ENCODE measurements at regions not wholly inside any gene's neighbourhood (a gene's known extent, or its start where the extent isn't known, plus 50 kb on each side); places are given as distances from the start of the nearest gene placed in this dataset.

DNA sequence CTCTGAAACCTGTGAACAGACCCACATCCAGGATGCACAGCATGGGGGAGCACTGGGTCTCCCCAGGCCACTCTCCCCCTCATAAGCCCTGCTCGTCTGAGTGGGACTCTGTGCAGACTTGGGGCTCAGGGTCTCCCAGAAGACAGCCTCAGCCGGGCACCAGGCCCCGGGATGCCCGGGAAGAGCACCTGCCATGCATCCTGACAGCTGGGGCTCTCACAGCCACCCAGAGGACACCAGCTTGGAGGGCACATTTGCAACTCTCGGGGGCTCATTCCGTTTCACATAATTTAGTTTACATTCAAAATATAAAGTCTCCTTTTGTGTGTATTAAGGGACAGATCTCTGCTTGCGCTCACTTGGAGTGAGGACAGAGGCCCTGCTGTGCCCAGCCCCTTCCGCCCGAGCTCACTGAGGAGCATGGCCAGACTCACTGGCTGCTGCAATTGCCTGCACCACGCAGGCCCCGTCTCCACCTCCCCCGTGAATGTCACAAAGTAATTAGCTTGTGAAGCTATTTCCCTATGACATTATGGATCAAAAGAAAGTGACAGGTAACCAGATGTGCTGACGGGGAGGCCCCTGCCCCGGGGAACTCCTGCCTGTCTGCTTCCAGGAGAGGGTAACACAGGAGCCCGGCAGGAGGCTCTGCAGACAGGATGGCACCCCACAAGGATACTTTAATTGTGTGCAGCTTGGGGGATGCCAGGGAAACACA lies 275.6 kb downstream of the BRD1 start:
- H3K4me3 ChIP-seq (ENCODE audit: low read depth, low read length): no peak overlapping the region
- no peak for DNase-seq (ENCODE audit: low read depth)
- TF ChIP-seq, protein P1, sequence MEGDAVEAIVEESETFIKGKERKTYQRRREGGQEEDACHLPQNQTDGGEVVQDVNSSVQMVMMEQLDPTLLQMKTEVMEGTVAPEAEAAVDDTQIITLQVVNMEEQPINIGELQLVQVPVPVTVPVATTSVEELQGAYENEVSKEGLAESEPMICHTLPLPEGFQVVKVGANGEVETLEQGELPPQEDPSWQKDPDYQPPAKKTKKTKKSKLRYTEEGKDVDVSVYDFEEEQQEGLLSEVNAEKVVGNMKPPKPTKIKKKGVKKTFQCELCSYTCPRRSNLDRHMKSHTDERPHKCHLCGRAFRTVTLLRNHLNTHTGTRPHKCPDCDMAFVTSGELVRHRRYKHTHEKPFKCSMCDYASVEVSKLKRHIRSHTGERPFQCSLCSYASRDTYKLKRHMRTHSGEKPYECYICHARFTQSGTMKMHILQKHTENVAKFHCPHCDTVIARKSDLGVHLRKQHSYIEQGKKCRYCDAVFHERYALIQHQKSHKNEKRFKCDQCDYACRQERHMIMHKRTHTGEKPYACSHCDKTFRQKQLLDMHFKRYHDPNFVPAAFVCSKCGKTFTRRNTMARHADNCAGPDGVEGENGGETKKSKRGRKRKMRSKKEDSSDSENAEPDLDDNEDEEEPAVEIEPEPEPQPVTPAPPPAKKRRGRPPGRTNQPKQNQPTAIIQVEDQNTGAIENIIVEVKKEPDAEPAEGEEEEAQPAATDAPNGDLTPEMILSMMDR (conservative IDR thresholded peaks at IDR 0.05; ENCODE audit: low read depth, low read length): no peak

DNA sequence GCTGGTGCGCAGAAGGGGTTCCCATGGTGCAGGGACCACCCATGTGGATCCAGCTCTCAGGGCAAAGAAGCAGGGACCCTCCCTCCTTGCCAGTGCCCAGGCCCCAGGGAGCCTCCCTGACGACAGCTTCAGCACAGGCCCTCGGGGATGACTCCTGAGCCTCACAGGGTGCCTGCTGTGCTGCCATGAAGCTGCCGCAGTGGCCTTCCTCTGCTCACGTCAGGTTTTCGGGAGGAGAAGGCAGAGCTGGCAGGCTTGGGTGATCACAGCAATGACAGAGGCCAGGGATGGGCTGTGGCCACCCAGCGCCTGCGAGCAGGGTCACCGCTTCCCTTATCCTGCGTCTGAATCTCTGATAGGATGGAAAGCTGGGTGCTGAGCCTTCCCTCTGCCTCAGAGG lies 276.2 kb downstream of the BRD1 start:
- TF ChIP-seq, protein P1 (conservative IDR thresholded peaks at IDR 0.05; ENCODE audit: low read depth, low read length): no peak
- no peak overlapping the region for H3K4me3 ChIP-seq (ENCODE audit: low read depth, low read length)
- no peak for DNase-seq (ENCODE audit: low read depth)

DNA sequence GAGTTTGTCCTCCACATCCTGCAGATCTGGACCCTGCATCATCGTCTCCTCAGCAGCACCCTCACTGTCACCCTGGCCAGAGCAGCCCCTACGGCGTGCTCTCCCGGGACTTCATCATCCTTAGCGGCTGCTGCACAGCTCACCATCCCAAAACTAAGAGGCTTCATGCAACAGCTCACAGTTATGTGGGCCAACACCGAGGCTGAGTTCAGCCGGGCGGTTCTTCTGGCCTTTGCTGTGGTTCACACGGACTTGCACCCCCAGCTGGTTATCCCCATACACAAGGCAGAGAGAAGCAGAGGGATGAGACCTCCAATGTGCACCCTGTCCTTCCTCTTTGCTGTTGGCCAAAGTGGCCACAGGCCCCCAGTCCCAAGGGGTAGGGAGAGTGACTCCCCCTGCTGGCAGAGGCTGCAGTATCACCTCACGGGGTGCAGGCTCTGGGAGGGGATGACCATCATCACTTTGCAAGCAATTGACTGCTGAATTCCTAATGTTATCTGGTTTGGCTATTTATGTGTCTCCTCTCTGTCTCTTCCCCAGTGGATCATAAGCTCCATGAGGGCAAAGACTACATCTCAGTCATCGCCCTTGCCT lies 276.8 kb downstream of the BRD1 start:
- TF ChIP-seq, protein P1 (conservative IDR thresholded peaks at IDR 0.05; ENCODE audit: low read depth, low read length): no peak
- no peak for DNase-seq (ENCODE audit: low read depth)
- H3K4me3 ChIP-seq (ENCODE audit: low read depth, low read length): no peak overlapping the region

DNA sequence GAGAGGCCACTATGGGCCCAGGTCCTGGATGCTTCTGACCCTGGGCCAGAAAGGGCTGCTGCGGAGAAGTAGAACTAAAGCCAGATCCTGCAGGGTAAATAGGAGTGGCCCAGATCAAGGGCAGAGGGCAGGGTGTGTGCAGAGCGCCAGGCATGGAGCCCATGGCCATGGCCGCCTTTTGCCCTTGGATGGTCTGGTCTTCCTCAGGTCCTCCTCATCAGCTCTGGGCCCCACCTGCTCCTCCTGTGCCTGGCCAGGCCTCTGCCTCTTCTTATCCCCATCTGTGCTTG lies 277.6 kb downstream of the BRD1 start:
- no peak for DNase-seq (ENCODE audit: low read depth)
- no peak overlapping the region for H3K4me3 ChIP-seq (ENCODE audit: low read depth, low read length)
- TF ChIP-seq, protein P1 (conservative IDR thresholded peaks at IDR 0.05; ENCODE audit: low read depth, low read length): no peak

DNA sequence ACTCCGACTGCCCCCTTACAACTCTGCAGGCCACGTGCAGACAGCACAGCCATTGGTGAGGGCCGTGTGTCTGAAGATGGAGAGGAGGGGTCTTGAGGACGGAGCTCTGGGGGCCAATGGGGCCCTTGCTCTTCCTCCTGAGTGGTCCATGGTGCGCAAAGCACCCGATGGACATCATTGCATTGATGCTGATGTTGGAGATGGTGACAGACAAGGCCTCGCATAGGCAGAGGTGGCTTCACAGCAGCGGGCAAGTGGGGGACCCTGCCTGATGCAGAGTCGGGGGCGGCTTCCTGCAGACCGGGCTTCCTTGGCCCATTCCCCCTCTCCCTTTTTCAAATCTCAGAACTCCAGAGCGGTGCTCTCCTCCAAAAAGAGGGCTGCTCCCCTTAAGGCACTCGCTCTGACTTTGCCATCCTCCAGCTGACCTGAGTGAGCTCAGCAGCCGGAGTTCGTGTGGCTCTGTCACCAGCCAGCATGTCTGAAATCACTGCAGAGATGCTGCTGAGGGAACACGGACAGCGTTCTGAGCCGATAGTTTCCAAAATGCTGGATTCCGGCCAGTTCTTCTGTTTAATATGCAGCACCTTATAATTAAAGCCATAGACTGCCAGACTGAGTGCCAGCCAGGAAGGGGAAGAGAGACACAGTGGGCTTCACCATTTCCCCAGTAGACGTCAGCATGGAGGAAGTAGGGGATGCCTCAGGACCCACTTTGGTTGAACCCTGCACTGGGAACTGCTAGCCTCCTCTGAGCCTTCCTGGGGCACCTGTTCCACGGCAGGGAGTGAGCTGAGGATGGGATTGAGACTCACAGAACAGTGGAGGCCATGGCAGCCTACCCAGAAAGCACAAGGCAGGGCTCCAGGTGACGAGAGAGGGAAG lies 278.2 kb downstream of the BRD1 start:
- DNase-seq (ENCODE audit: low read depth): no peak
- no peak overlapping the region for H3K4me3 ChIP-seq (ENCODE audit: low read depth, low read length)
- TF ChIP-seq, protein P1 (conservative IDR thresholded peaks at IDR 0.05; ENCODE audit: low read depth, low read length): no peak

DNA sequence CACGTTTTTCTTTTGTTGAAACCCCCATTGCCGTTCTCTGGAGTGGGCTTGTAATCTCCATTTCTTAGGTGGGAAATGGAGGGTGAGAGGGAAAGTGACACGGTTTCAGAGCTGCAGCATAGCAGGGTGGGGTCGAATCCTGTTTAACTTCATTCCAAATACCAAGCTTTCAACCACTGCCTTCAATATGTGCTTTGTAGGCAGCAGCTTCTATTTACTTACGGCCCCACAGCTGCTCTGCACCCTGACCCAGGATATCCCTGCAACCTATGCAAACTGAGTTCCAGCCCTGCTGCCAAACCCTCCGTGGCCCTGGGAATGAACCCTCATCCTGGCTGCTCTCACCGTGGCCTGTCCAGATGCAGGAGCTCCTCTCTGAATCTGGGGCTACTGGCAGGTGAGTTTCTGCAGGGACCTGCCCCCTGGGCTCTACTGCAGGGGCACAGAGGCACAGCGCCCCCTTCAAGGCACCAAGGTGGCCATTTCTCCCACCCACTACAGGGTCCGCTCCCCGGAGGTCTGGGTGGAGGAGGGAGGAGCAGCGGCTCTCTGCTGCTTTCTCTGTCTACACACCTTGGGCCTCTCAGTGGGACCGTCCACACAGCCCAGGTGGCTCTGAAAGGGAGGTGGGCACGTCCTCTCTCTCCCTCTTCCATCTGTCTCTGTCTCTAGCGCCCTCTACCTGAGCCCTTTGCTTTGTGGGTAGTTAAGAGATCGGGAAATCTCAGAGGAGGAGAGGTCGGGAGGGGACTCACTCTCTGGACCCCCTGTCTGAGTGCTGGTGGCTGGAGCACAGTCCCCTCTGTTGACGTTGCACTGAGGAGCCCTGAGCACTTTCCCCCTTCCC lies 279.1 kb downstream of the BRD1 start:
- DNase-seq (ENCODE audit: low read depth): no peak
- TF ChIP-seq, protein P1 (conservative IDR thresholded peaks at IDR 0.05; ENCODE audit: low read depth, low read length): no peak
- no peak overlapping the region for H3K4me3 ChIP-seq (ENCODE audit: low read depth, low read length)
